Medulla oblongata (tissue), 1 donor: ENCODE measurements at regions not wholly inside any gene's neighbourhood (a gene's known extent, or its start where the extent isn't known, plus 50 kb on each side); places are given as distances from the start of the nearest gene placed in this dataset.

Source experiments
- DNase-seq: peaks from one replicate; pipeline ENCODE4 v3.0.0-alpha.2; 2015; ENCODE audit errors: extremely low spot score

GRCh38 chr2:236317938-236318396 is 53.8 kb upstream of the ASB18 start:
- DNase-seq, result no peak

- DNase-seq, result no peak
These were observed 54.2 kb upstream of the ASB18 start for GRCh38 chr2:236318401-236318800.

GRCh38 chr2:236319036-236319435 is 54.8 kb upstream of the ASB18 start:
- no peak for DNase-seq

GRCh38 chr2:236321415-236321814 is 57.2 kb upstream of the ASB18 start:
- DNase-seq, result peak; percentile 86

- DNase-seq, result no peak
These were observed 69.4 kb upstream of the ASB18 start for GRCh38 chr2:236333417-236334121.

GRCh38 chr2:236334122-236334876 is 70.1 kb upstream of the ASB18 start:
- DNase-seq, result no peak

GRCh38 chr2:236335696-236336574 is 71.7 kb upstream of the ASB18 start:
- DNase-seq, result no peak

GRCh38 chr2:236336575-236337464 is 72.6 kb upstream of the ASB18 start:
- no peak for DNase-seq

GRCh38 chr2:236337465-236338325 is 73.5 kb upstream of the ASB18 start:
- DNase-seq, result no peak

- no peak for DNase-seq
These were observed 74.4 kb upstream of the ASB18 start for GRCh38 chr2:236338495-236339184.

GRCh38 chr2:236340251-236340650 is 76.0 kb upstream of the ASB18 start:
- DNase-seq, result no peak

- no peak for DNase-seq
These were observed 76.9 kb upstream of the ASB18 start for GRCh38 chr2:236341067-236341466.

GRCh38 chr2:236341721-236342120 is 77.5 kb upstream of the ASB18 start:
- peak; percentile 89 for DNase-seq

- DNase-seq, result no peak
These were observed 78.3 kb upstream of the ASB18 start for GRCh38 chr2:236342507-236342906.

GRCh38 chr2:236342951-236343350 is 78.7 kb upstream of the ASB18 start:
- DNase-seq, result no peak

- peak; percentile 76 for DNase-seq
These were observed 79.4 kb upstream of the ASB18 start for GRCh38 chr2:236343400-236344161.

- DNase-seq, result no peak
These were observed 80.2 kb upstream of the ASB18 start for GRCh38 chr2:236344446-236344845.

GRCh38 chr2:236345081-236345714 is 81.0 kb upstream of the ASB18 start:
- no peak for DNase-seq
